HCT116 (cell line): ENCODE measurements at regions not wholly inside any gene's neighbourhood (a gene's known extent, or its start where the extent isn't known, plus 50 kb on each side); places are given as distances from the start of the nearest gene placed in this dataset.

Experiments used
- ATAC-seq: fragments of 200-7000 bp; cut with Tn5 transposase; 2 replicates; pipeline ENCODE4 v1.9.1; 2020; ENCODE audit warnings: mild to moderate bottlenecking, moderate library complexity
- BruUV-seq: library from RNA; stranded (reverse); fragments of 400-500 nt; replicated peaks from 2 replicates; lab custom pipeline; 2021; lab: Mats Ljungman, UMichigan
- CTCF ChIA-PET: fragments of 300-600 bp; sonication (Branson Sonifier 250); formaldehyde crosslinking; loops from one replicate; lab custom pipeline; 2021; ENCODE audit warnings: antibody characterized with exemption; lab: Charles Lee
- POLR2A ChIA-PET: fragments of 300-600, 350-600 bp; sonication (Branson Sonifier 250); formaldehyde crosslinking; loops from one replicate; lab custom pipeline; 2021; ENCODE audit warnings: antibody characterized with exemption; lab: Charles Lee
- RAD21 ChIA-PET, 2 experiments: fragments of 300-600 bp; sonication (Branson Sonifier 250); formaldehyde crosslinking; loops; one replicate each; lab custom pipeline; 2023; ENCODE audit warnings: low total read pairs in 2 of 2; ENCODE audit not compliant: uncharacterized antibody in 2 of 2, unreplicated experiment in 2 of 2, low non-redundant PET in 1 of 2; lab: Charles Lee
- DNase-seq: peaks from one replicate; pipeline ENCODE4 v3.0.0-alpha.2; 2010; ENCODE audit warnings: low read depth, low spot score
- H2AFZ ChIP-seq: fragments of 200-600 bp; shearing (Covaris generic), sonication (generic); 2 replicates; pipeline ENCODE4 v1.6.1; 2017; ENCODE audit warnings: low read depth, mixed run types, mixed read lengths, antibody characterized with exemption, low read length; ENCODE audit not compliant: poor library complexity, severe bottlenecking
- H3K27ac ChIP-seq: 2 replicates; pipeline ENCODE4 v1.5.1; 2012; ENCODE audit warnings: low read depth, low read length
- H3K27me3 ChIP-seq: fragments of 200-600 bp; sonication (generic); 2 replicates; pipeline ENCODE4 v1.6.1; 2016; ENCODE audit warnings: mixed run types, low read length, mixed read lengths; ENCODE audit not compliant: insufficient read depth
- H3K36me3 ChIP-seq, 2 experiments: fragments of 200-500 bp in 1 of 2; fragments of 200-600 bp in 1 of 2; sonication (Bioruptor generic) in 1 of 2; sonication (generic) in 1 of 2; 2 replicates each; pipeline versions ENCODE4 v1.5.1 to v1.6.1; 2014 to 2016; ENCODE audit warnings: low read length in 2 of 2, inconsistent platforms in 1 of 2, mixed read lengths in 1 of 2, mixed run types in 1 of 2; ENCODE audit not compliant: insufficient read depth in 2 of 2, control insufficient read depth in 1 of 2
- H3K4me1 ChIP-seq, 2 experiments: fragments of 200-600 bp in 1 of 2; sonication (generic) in 1 of 2; 2 replicates each; pipeline versions ENCODE4 v1.5.1 to v1.6.1; 2012 to 2017; ENCODE audit warnings: low read length in 2 of 2, inconsistent platforms in 1 of 2, mild to moderate bottlenecking in 1 of 2, mixed read lengths in 1 of 2, mixed run types in 1 of 2, moderate library complexity in 1 of 2; ENCODE audit not compliant: insufficient read depth in 2 of 2, control insufficient read depth in 1 of 2
- H3K4me2 ChIP-seq: fragments of 200-600 bp; sonication (generic); 2 replicates; pipeline ENCODE4 v1.6.1; 2017; ENCODE audit warnings: mixed run types, low read length, mixed read lengths
- H3K4me3 ChIP-seq, 2 experiments: fragments of 200-600 bp in 1 of 2; sonication (generic) in 1 of 2; replicated peaks in 1 of 2; 2 replicates each; pipeline ENCODE4 v1.5.1; 2011 to 2016; ENCODE audit warnings: low read length in 2 of 2, control low read depth in 1 of 2, low read depth in 1 of 2, mild to moderate bottlenecking in 1 of 2, mixed read lengths in 1 of 2, mixed run types in 1 of 2
- H3K79me2 ChIP-seq: fragments of 200-600 bp; sonication (generic); 2 replicates; pipeline ENCODE4 v1.6.1; 2017; ENCODE audit warnings: mild to moderate bottlenecking, mixed run types, low read length, moderate library complexity, mixed read lengths; ENCODE audit not compliant: insufficient read depth
- H3K9ac ChIP-seq: fragments of 200-600 bp; sonication (generic); 2 replicates; pipeline ENCODE4 v1.6.1; 2016; ENCODE audit warnings: low read length, mixed read lengths
- H3K9me2 ChIP-seq: fragments of 200-600 bp; sonication (generic), shearing (Covaris generic); 2 replicates; pipeline ENCODE4 v1.6.1; 2017; ENCODE audit warnings: mixed run types, mild to moderate bottlenecking, moderate library complexity; ENCODE audit not compliant: insufficient read depth
- H3K9me3 ChIP-seq, 2 experiments: fragments of 200-500 bp in 1 of 2; fragments of 200-600 bp in 1 of 2; sonication (Bioruptor generic) in 1 of 2; sonication (generic) in 1 of 2; 2 replicates each; pipeline ENCODE4 v1.6.1; 2014 to 2017; ENCODE audit warnings: low read length in 2 of 2, mixed read lengths in 2 of 2, inconsistent platforms in 1 of 2, low read depth in 1 of 2, mild to moderate bottlenecking in 1 of 2, mixed run types in 1 of 2, moderate library complexity in 1 of 2; ENCODE audit not compliant: control insufficient read depth in 1 of 2, insufficient read depth in 1 of 2
- H4K20me1 ChIP-seq: fragments of 200-600 bp; sonication (generic), shearing (Covaris generic); 2 replicates; pipeline ENCODE4 v1.6.1; 2017; ENCODE audit warnings: mixed run types, mild to moderate bottlenecking, moderate library complexity; ENCODE audit not compliant: insufficient read depth
- ATF3 ChIP-seq: IDR thresholded peaks from 2 replicates; pipeline ENCODE4 v1.6.1; 2012
- EGR1 ChIP-seq: IDR thresholded peaks from 2 replicates; pipeline ENCODE4 v1.6.1; 2012; ENCODE audit warnings: low read depth
- ELF1 ChIP-seq: IDR thresholded peaks from 2 replicates; pipeline ENCODE4 v1.6.1; 2012; ENCODE audit warnings: low read depth, borderline replicate concordance
- EZH2phosphoT487 ChIP-seq: fragments of 200-600 bp; IDR thresholded peaks from 2 replicates; pipeline ENCODE4 v1.6.1; 2018; ENCODE audit warnings: antibody characterized with exemption, borderline replicate concordance
- JUND ChIP-seq: IDR thresholded peaks from 2 replicates; pipeline ENCODE4 v1.6.1; 2012
- RAD21 ChIP-seq: IDR thresholded peaks from 2 replicates; pipeline ENCODE4 v1.6.1; 2012; ENCODE audit warnings: low read depth, mild to moderate bottlenecking
- YY1 ChIP-seq: IDR thresholded peaks from 2 replicates; pipeline ENCODE4 v1.6.1; 2011; ENCODE audit warnings: low read length, low read depth, moderate library complexity, mild to moderate bottlenecking; ENCODE audit not compliant: insufficient replicate concordance; ENCODE audit errors: extremely low read depth
- ZFX ChIP-seq: fragments of 450-650 bp; IDR thresholded peaks from 2 replicates; pipeline ENCODE4 v1.6.1; 2017
- ZNF274 ChIP-seq: fragments of 200-500 bp; sonication (Bioruptor generic); IDR thresholded peaks from 2 replicates; pipeline ENCODE4 v1.6.1; 2014; ENCODE audit warnings: mild to moderate bottlenecking, low read depth, low read length, inconsistent platforms
- intact Hi-C: fragments of 100-400 bp; cut with micrococcal nuclease; formaldehyde crosslinking; loops from 2 replicates; pipeline ENCODE4 v1.10.0; 2022
- TF ChIP-seq, protein P1 (sequence below), 3 experiments: fragments of 200-600 bp in 1 of 3; sonication (generic) in 1 of 3; IDR thresholded peaks in 2 of 3; conservative IDR thresholded peaks in 1 of 3; 2 replicates each; pipeline ENCODE4 v1.5.1; 2012 to 2017; ENCODE audit warnings: low read depth in 2 of 3, low read length in 2 of 3, antibody characterized with exemption in 1 of 3, borderline replicate concordance in 1 of 3, control low read depth in 1 of 3, mild to moderate bottlenecking in 1 of 3, mixed read lengths in 1 of 3, mixed run types in 1 of 3, moderate library complexity in 1 of 3; ENCODE audit not compliant: insufficient read depth in 1 of 3

DNA sequence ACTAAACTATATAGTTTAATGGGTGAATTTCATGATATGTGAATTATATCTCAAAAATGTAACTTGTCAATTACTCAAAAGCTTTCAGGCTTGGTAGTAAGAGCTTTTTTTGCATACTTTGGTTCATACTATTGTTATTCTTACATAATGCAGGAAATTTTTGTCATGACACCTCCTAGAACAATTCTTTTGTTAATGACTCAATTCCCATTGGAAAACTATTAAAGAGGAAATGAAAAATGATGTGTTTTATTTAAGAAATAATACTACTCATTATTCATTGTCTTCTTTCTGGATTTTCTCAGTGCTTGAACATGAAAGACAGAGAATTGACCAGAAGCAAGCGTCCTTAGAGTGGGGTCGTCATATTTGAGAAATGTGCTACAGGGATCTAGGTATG is 196.4 kb upstream of the KCNJ16 start:
- Histone ChIP-seq H3K4me3 (no peak overlapping the region), H3K36me3 (no peaks in the 10 kb centered on the region), H3K9me3 (peaks cover 5 to 16% of the 10 kb centered on the region in 2 experiments; a peak in 2 of 4 replicates), H4K20me1 (no peaks in the 10 kb centered on the region), H3K4me1 (no peaks in the 10 kb centered on the region), H2AFZ (no peak overlapping the region), H3K9ac (no peak overlapping the region), H3K4me2 (no peak overlapping the region), H3K27ac (no peak overlapping the region), H3K9me2 (no peaks in the 10 kb centered on the region), H3K79me2 (no peaks in the 10 kb centered on the region), H3K27me3 (no peaks in the 10 kb centered on the region)
- CTCF ChIA-PET: no interaction called here
- POLR2A ChIA-PET: no interaction called here
- RAD21 ChIA-PET: no interaction called here
- TF ChIP-seq JUND (no peak), ATF3 (no peak), ZNF274 (no peak), RAD21 (no peak), ZFX (no peak), EGR1 (no peak), ELF1 (no peak), YY1 (no peak), EZH2phosphoT487 (no peak)
- TF ChIP-seq, protein P1, sequence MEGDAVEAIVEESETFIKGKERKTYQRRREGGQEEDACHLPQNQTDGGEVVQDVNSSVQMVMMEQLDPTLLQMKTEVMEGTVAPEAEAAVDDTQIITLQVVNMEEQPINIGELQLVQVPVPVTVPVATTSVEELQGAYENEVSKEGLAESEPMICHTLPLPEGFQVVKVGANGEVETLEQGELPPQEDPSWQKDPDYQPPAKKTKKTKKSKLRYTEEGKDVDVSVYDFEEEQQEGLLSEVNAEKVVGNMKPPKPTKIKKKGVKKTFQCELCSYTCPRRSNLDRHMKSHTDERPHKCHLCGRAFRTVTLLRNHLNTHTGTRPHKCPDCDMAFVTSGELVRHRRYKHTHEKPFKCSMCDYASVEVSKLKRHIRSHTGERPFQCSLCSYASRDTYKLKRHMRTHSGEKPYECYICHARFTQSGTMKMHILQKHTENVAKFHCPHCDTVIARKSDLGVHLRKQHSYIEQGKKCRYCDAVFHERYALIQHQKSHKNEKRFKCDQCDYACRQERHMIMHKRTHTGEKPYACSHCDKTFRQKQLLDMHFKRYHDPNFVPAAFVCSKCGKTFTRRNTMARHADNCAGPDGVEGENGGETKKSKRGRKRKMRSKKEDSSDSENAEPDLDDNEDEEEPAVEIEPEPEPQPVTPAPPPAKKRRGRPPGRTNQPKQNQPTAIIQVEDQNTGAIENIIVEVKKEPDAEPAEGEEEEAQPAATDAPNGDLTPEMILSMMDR (IDR thresholded peaks at IDR 0.05 in 2 of 3, conservative IDR thresholded peaks at IDR 0.05 in 1 of 3; ENCODE audit: borderline replicate concordance in 1 of 3, insufficient read depth in 1 of 3, low read depth in 2 of 3, low read length in 2 of 3): no peak
- ATAC-seq: no peak
- intact Hi-C loops: no loop called here
- BruUV-seq: no TSS peak
- no peak for DNase-seq
